ENCODE measurements at regions not wholly inside any gene's neighbourhood (a gene's known extent, or its start where the extent isn't known, plus 50 kb on each side); places are given as distances from the start of the nearest gene placed in this dataset.

DNA sequence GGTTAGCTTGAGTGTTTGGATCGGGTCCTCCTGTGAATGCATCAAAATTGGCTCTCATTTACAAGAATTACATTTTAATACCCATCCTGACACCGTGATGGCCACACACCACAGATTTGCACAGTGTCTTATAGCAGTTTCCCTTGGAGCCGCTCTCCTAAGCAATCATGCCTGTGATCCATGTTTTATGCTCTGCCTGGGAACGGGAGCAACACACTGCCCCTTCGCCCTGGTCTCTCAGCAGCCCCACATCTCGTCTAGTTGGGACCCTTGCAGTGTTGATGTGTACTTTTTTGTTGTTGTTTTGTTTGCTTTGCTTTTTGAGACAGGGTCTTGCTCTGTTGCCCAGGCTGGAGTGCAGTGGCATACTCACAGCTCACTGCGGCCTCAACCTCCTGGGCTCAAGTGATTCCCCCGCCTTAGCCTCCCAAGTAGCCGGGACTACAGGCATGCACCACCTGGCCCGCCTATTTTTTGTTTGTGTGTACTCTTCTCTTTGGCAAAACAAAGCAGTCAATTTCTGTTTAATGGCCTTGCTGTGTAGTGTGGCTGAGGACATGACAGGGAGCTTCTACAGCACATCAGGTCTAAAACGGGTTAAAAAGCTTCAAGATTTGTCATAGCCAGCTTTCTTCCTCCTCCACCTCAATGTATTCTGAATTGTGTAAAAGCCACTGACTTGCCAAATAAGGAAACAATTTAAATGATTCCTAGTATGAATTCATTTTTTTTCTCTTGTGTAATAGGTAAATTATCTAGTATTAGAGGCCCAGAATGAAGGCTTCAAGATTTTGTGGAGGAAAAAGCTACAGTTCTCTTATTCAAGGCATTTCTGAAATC is 101.6 kb upstream of the TBCA start:
- no peaks in the 10 kb centered on the region for H3K36me3 ChIP-seq
- H3K4me1 ChIP-seq: peaks cover 2 to 21% (median 5%) of the 10 kb centered on the region in 10 experiments; a peak in 19 of 20 replicates
- no peak overlapping the region for H3K9ac ChIP-seq
- no peak overlapping the region for H3K27ac ChIP-seq
- H3K9me3 ChIP-seq (replicated peaks in 1 of 11): no peaks in the 10 kb centered on the region
- H4K20me1 ChIP-seq: no peaks in the 10 kb centered on the region
- H3K27me3 ChIP-seq: no peaks in the 10 kb centered on the region
- no peak overlapping the region for H3K4me2 ChIP-seq
- H3K4me3 ChIP-seq: no peak overlapping the region
- TF ChIP-seq Cebpa-rat (IDR thresholded peaks at IDR 0.05): no peak

GRCh38 chr5:77876862-77877502 is 100.8 kb upstream of the TBCA start:
- Histone ChIP-seq H3K9me3 (replicated peaks in 1 of 11) (no peaks in the 10 kb centered on the region), H3K27ac (no peak overlapping the region), H3K36me3 (no peaks in the 10 kb centered on the region), H3K4me3 (no peak overlapping the region), H4K20me1 (no peaks in the 10 kb centered on the region), H3K27me3 (no peaks in the 10 kb centered on the region), H3K4me1 (peaks cover 0 to 19% (median 0%) of the 10 kb centered on the region in 10 experiments; a peak in 7 of 20 replicates), H3K4me2 (peak overlapping the region in 3 of 11 experiments; percentile 34 to 54 (median 36); a peak in 6 of 22 replicates), H3K9ac (no peak overlapping the region)
- no peak for TF ChIP-seq Cebpa-rat (IDR thresholded peaks at IDR 0.05)

DNA sequence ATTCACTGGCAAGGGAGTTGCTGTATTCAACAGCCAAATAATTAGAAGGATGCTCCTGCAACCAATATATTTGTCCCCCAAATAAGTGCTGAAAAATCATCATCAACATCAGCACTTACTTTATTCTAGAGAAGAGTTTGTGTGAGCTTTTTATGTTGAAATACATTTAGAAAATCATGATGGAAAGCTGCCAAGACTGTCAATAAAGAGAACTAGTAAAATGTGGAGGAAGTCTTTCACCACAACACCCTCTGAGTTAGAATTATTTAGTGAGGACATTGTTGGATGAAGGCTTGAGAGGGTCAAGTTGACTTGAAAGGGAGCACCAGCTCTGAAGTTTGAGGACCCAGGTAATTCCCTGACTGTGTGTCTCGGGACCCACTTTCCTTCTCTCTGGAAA is 100.2 kb upstream of the TBCA start:
- Histone ChIP-seq H3K27me3 (no peaks in the 10 kb centered on the region), H3K36me3 (no peaks in the 10 kb centered on the region), H4K20me1 (no peaks in the 10 kb centered on the region), H3K4me2 (peak overlapping the region in 3 of 11 experiments; percentile 34 to 54 (median 36); a peak in 6 of 22 replicates), H3K9ac (no peak overlapping the region), H3K9me3 (replicated peaks in 1 of 11) (no peaks in the 10 kb centered on the region), H3K27ac (no peak overlapping the region), H3K4me3 (no peak overlapping the region), H3K4me1 (peaks cover 0 to 19% (median 0%) of the 10 kb centered on the region in 10 experiments; a peak in 7 of 20 replicates)
- no peak for TF ChIP-seq Cebpa-rat (IDR thresholded peaks at IDR 0.05)

DNA sequence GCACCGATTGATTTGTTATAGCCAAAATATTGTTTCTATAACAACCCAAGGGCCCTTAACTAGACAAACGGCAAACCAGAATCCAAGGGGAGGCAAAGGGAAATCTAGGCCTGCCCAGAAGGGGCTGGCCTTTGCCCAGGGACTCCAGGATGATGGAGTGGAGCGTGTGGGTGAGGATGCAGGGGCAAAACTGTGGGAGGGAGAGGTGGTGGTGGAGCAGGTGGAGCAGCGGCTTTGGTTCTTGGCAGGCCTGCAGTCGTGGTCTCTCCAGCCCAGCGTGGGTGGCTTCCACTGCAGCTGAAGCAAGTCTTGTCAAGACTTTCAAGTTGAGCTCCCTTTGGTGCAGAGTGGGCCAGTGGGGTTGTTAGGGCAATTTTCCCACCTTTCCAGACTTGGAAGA is 98.6 kb upstream of the TBCA start:
- Histone ChIP-seq H3K4me3 (no peak overlapping the region), H3K4me1 (peaks cover 0 to 19% (median 0%) of the 10 kb centered on the region in 10 experiments; a peak in 7 of 20 replicates), H3K27me3 (no peaks in the 10 kb centered on the region), H3K4me2 (no peak overlapping the region), H3K27ac (no peak overlapping the region), H3K36me3 (no peaks in the 10 kb centered on the region), H3K9ac (no peak overlapping the region), H3K9me3 (replicated peaks in 1 of 11) (no peaks in the 10 kb centered on the region), H4K20me1 (no peaks in the 10 kb centered on the region)
- TF ChIP-seq Cebpa-rat (IDR thresholded peaks at IDR 0.05): no peak

DNA sequence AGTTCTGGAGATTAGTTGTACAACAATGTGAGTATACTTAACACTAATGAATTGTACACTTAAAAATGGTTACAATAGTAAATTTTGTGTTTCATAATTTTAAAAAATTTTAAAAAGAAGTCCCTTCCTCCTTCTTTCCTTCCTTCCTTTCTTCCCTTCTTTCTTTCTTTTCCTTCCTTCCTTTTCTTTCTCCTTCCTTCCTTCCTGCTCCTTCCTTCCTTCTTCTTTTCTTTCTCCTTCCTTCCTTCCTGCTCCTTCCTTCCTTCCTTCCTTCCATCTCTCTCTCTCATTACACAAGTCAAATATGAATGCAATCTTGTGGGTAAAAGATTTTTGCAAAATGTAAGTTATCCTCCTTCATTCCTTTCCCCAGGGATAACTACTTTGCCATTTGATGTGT is 97.1 kb upstream of the TBCA start:
- TF ChIP-seq Cebpa-rat (IDR thresholded peaks at IDR 0.05): no peak
- Histone ChIP-seq H4K20me1 (no peaks in the 10 kb centered on the region), H3K27me3 (no peaks in the 10 kb centered on the region), H3K4me1 (peaks cover 1 to 19% (median 2%) of the 10 kb centered on the region in 10 experiments; a peak in 12 of 20 replicates), H3K27ac (no peak overlapping the region), H3K36me3 (no peaks in the 10 kb centered on the region), H3K4me2 (no peak overlapping the region), H3K9me3 (replicated peaks in 1 of 11) (no peaks in the 10 kb centered on the region), H3K4me3 (no peak overlapping the region), H3K9ac (no peak overlapping the region)

DNA sequence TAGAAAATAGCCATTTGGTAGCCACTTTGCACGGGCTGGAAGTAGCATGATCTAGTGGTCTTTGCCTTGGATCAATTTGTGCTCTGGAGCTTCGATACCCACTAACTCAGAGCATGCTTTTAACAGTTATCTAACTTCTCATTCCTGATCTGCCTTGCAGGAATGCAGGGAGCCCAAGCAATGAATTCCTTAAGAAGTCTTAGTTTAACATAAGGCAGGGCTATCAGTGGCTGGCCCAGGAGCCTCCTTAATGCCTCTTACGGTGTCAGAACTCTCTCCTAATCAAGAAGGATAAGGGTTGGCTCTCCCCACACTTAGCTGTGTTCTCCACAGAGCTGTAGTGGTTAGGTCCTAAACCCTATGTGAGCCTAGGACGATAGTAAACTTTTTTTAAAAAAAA is 95.8 kb upstream of the TBCA start:
- H3K27me3 ChIP-seq: no peaks in the 10 kb centered on the region
- no peaks in the 10 kb centered on the region for H4K20me1 ChIP-seq
- TF ChIP-seq Cebpa-rat (IDR thresholded peaks at IDR 0.05): no peak
- no peaks in the 10 kb centered on the region for H3K36me3 ChIP-seq
- H3K4me3 ChIP-seq: no peak overlapping the region
- H3K9ac ChIP-seq: no peak overlapping the region
- peaks cover 5 to 13% (median 8%) of the 10 kb centered on the region in 10 experiments; a peak in 12 of 20 replicates for H3K4me1 ChIP-seq
- H3K4me2 ChIP-seq: no peak overlapping the region
- no peak overlapping the region for H3K27ac ChIP-seq
- H3K9me3 ChIP-seq (replicated peaks in 1 of 11): no peaks in the 10 kb centered on the region

- Histone ChIP-seq H3K4me2 (no peak overlapping the region), H3K4me1 (peaks cover 3 to 9% (median 6%) of the 10 kb centered on the region in 10 experiments; a peak in 8 of 20 replicates), H3K27me3 (no peaks in the 10 kb centered on the region), H3K4me3 (no peak overlapping the region), H4K20me1 (no peaks in the 10 kb centered on the region), H3K9ac (no peak overlapping the region), H3K36me3 (no peaks in the 10 kb centered on the region), H3K9me3 (replicated peaks in 1 of 11) (no peaks in the 10 kb centered on the region), H3K27ac (no peak overlapping the region)
- TF ChIP-seq Cebpa-rat (IDR thresholded peaks at IDR 0.05): no peak
These were observed 94.9 kb upstream of the TBCA start for GRCh38 chr5:77871016-77871415.

- H3K9me3 ChIP-seq (replicated peaks in 1 of 11): no peaks in the 10 kb centered on the region
- H3K4me1 ChIP-seq: peaks cover 5 to 20% (median 8%) of the 10 kb centered on the region in 10 experiments; a peak in 12 of 20 replicates
- no peaks in the 10 kb centered on the region for H3K36me3 ChIP-seq
- no peak overlapping the region for H3K27ac ChIP-seq
- H4K20me1 ChIP-seq: no peaks in the 10 kb centered on the region
- no peak overlapping the region for H3K4me3 ChIP-seq
- no peaks in the 10 kb centered on the region for H3K27me3 ChIP-seq
- no peak for TF ChIP-seq Cebpa-rat (IDR thresholded peaks at IDR 0.05)
- no peak overlapping the region for H3K9ac ChIP-seq
- no peak overlapping the region for H3K4me2 ChIP-seq
These were observed 93.1 kb upstream of the TBCA start for GRCh38 chr5:77869116-77869798.

DNA sequence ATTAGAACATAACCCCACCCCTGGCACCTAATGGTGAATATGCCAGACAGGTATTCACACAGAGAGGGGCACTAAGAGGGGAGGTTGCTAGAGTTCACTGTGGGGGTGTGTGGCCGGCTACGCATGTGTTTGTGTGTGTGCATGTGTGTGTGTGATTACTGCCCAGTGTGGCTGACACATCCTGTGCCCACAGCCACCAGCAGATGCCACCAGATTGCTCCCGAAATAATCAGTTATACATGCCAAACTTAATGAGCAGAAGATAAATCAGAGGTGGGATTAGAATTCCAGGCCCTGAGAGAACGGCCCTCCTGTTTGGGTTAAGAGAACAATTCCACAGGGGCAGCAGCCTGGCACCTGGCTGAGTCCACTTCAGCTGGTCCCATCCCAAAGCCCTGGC is 91.8 kb upstream of the TBCA start:
- Histone ChIP-seq H4K20me1 (no peaks in the 10 kb centered on the region), H3K27me3 (no peaks in the 10 kb centered on the region), H3K4me3 (no peak overlapping the region), H3K9me3 (replicated peaks in 1 of 11) (no peaks in the 10 kb centered on the region), H3K4me1 (peaks cover 5 to 20% (median 8%) of the 10 kb centered on the region in 10 experiments; a peak in 12 of 20 replicates), H3K4me2 (peak overlapping the region in 3 of 11 experiments; percentile 10 to 24 (median 13); a peak in 1 of 22 replicates), H3K27ac (no peak overlapping the region), H3K36me3 (no peaks in the 10 kb centered on the region), H3K9ac (no peak overlapping the region)
- no peak for TF ChIP-seq Cebpa-rat (IDR thresholded peaks at IDR 0.05)

All from BLaER1 treated with 17β-estradiol and CSF1 and Interleukin-3, amounts not matched to agents 10 nM and 100 nM (cell line).